Endothelial cell of umbilical vein (primary cell): ENCODE measurements at regions not wholly inside any gene's neighbourhood (a gene's known extent, or its start where the extent isn't known, plus 50 kb on each side); places are given as distances from the start of the nearest gene placed in this dataset.

ENCODE experiments used
- BruUV-seq: library from RNA; stranded (reverse); fragments of 400-500 nt; replicated peaks from 2 replicates; lab custom pipeline; 2021; lab: Mats Ljungman, UMichigan
- CTCF ChIA-PET: fragments of 300-600, 350-600 bp; sonication (Branson Sonifier 250); formaldehyde crosslinking; loops from one replicate; lab custom pipeline; 2021; ENCODE audit warnings: antibody characterized with exemption, inconsistent platforms; lab: Charles Lee
- POLR2A ChIA-PET: fragments of 300-600, 350-600 bp; sonication (Branson Sonifier 250); formaldehyde crosslinking; loops from one replicate; lab custom pipeline; 2021; ENCODE audit warnings: antibody characterized with exemption, inconsistent platforms; lab: Charles Lee
- DNase-seq: peaks from one replicate; pipeline ENCODE4 v3.0.0-alpha.2; 2011; ENCODE audit warnings: low read depth, low spot score
- FAIRE-seq: peaks from 2 replicates; lab custom pipeline; 2011; peaks lifted over from hg19 to GRCh38; lab: Jason Lieb, UNC
- H2AFZ ChIP-seq: 2 replicates; pipeline ENCODE4 v1.6.0; 2012; ENCODE audit warnings: low read depth, low read length, control low read depth, inconsistent platforms
- H3K27ac ChIP-seq: 2 replicates; pipeline ENCODE4 v1.5.1; 2011; ENCODE audit warnings: low read depth, mild to moderate bottlenecking, control low read depth, low read length, moderate library complexity; ENCODE audit not compliant: insufficient read depth
- H3K27me3 ChIP-seq, 2 experiments: 2 replicates each; pipeline versions ENCODE4 v1.6.0 to v1.6.1; 2011; ENCODE audit warnings: low read length in 2 of 2, mixed read lengths in 1 of 2; ENCODE audit not compliant: control insufficient read depth in 2 of 2, insufficient read depth in 2 of 2
- H3K36me3 ChIP-seq, 2 experiments: 2 replicates in 1 of 2; 3 replicates in 1 of 2; pipeline ENCODE4 v1.5.1; 2011; ENCODE audit warnings: low read length in 2 of 2, mild to moderate bottlenecking in 1 of 2, moderate library complexity in 1 of 2; ENCODE audit not compliant: control insufficient read depth in 2 of 2, insufficient read depth in 2 of 2; ENCODE audit errors: extremely low read depth in 1 of 2
- H3K4me1 ChIP-seq: 3 replicates; pipeline ENCODE4 v1.5.1; 2011; ENCODE audit warnings: mild to moderate bottlenecking, low read length; ENCODE audit not compliant: control insufficient read depth, insufficient read depth; ENCODE audit errors: extremely low read depth
- H3K4me2 ChIP-seq: 2 replicates; pipeline ENCODE4 v1.6.1; 2011; ENCODE audit warnings: low read length, control low read depth, mixed read lengths; ENCODE audit not compliant: insufficient read depth
- H3K4me3 ChIP-seq, 3 experiments: fragments of 200-600 bp in 1 of 3; sonication (generic), shearing (Covaris generic) in 1 of 3; replicated peaks in 1 of 3; 2 replicates each; pipeline ENCODE4 v1.5.1; 2011 to 2016; ENCODE audit warnings: control low read depth in 3 of 3, low read length in 3 of 3, mild to moderate bottlenecking in 2 of 3, inconsistent platforms in 1 of 3, low read depth in 1 of 3, moderate library complexity in 1 of 3; ENCODE audit not compliant: insufficient read depth in 1 of 3
- H3K79me2 ChIP-seq: 2 replicates; pipeline ENCODE4 v1.6.0; 2012; ENCODE audit warnings: low read length, inconsistent platforms; ENCODE audit not compliant: control insufficient read depth, insufficient read depth
- H3K9ac ChIP-seq: replicated peaks from 2 replicates; pipeline ENCODE3; 2011; ENCODE audit warnings: low read length, control low read depth; ENCODE audit not compliant: insufficient read depth; ENCODE audit errors: extremely low read depth
- H3K9me1 ChIP-seq: replicated peaks from 3 replicates; pipeline ENCODE4 v1.6.0; 2011; ENCODE audit warnings: mild to moderate bottlenecking, low read length; ENCODE audit not compliant: control insufficient read depth, insufficient read depth; ENCODE audit errors: extremely low read depth
- H3K9me3 ChIP-seq: replicated peaks from 2 replicates; pipeline ENCODE4 v1.5.1; 2012; ENCODE audit warnings: low read length, inconsistent platforms; ENCODE audit not compliant: control insufficient read depth, insufficient read depth
- H4K20me1 ChIP-seq: replicated peaks from 2 replicates; pipeline ENCODE3; 2011; ENCODE audit warnings: mild to moderate bottlenecking, low read length; ENCODE audit not compliant: control insufficient read depth, insufficient read depth; ENCODE audit errors: extremely low read depth
- CTCF ChIP-seq, 2 donors: IDR thresholded peaks; 1 replicate in 1 of 2; 2 replicates in 1 of 2; pipeline ENCODE4 v1.5.1; 2011; ENCODE audit warnings: low read length in 2 of 2, mild to moderate bottlenecking in 2 of 2, moderate library complexity in 2 of 2, control low read depth in 1 of 2, inconsistent platforms in 1 of 2, low read depth in 1 of 2; ENCODE audit not compliant: insufficient read depth in 1 of 2; ENCODE audit errors: extremely low read depth in 1 of 2
- EZH2 ChIP-seq: IDR thresholded peaks from 2 replicates; pipeline ENCODE4 v1.6.1; 2012; ENCODE audit warnings: borderline replicate concordance, low read depth, mild to moderate bottlenecking, moderate library complexity, low read length, inconsistent platforms; ENCODE audit not compliant: severe bottlenecking
- MAX ChIP-seq: IDR thresholded peaks from 2 replicates; pipeline ENCODE4 v1.6.1; 2011; ENCODE audit not compliant: insufficient read depth, insufficient read length
- POLR2A ChIP-seq: IDR thresholded peaks from 2 replicates; pipeline ENCODE4 v1.6.1; 2012; ENCODE audit warnings: low read depth, mild to moderate bottlenecking, control low read depth, low read length
- POLR2AphosphoS5 ChIP-seq: IDR thresholded peaks from 2 replicates; pipeline ENCODE4 v1.6.1; 2012; ENCODE audit warnings: low read depth, mild to moderate bottlenecking, control low read depth, low read length, moderate library complexity; ENCODE audit not compliant: insufficient read depth
- dilution Hi-C: fragments of 300-500 bp; cut with MboI; formaldehyde crosslinking; loops from one replicate; pipeline ENCODE4 v1.15.0; 2019; ENCODE audit warnings: low sequenced_read_pairs; ENCODE audit not compliant: extremely low pct_ligation_motif_present
- intact Hi-C: fragments of 100-400 bp; cut with micrococcal nuclease; formaldehyde crosslinking; loops from one replicate; pipeline ENCODE4 v1.10.0; 2022

- no peaks in the 10 kb centered on the region for H3K36me3 ChIP-seq
- FAIRE-seq, result no peak
- no peak for DNase-seq
- no TSS peak for BruUV-seq
- no peak overlapping the region for H3K4me2 ChIP-seq
- H3K9me3 ChIP-seq, result no peaks in the 10 kb centered on the region
- H3K27ac ChIP-seq, result no peak overlapping the region
- H3K9ac ChIP-seq, result no peak overlapping the region
- intact Hi-C loops, result no loop called here
- H3K79me2 ChIP-seq, result no peaks in the 10 kb centered on the region
- H2AFZ ChIP-seq, result no peak overlapping the region
- no peak overlapping the region for H3K4me3 ChIP-seq
- dilution Hi-C loops, result no loop called here
- no peaks in the 10 kb centered on the region for H3K4me1 ChIP-seq
- CTCF ChIA-PET, result no interaction called here
- TF ChIP-seq POLR2AphosphoS5 (no peak), POLR2A (no peak), MAX (no peak)
- H3K27me3 ChIP-seq, result no peaks in the 10 kb centered on the region
- H4K20me1 ChIP-seq, result no peaks in the 10 kb centered on the region
- no peaks in the 10 kb centered on the region for H3K9me1 ChIP-seq
- POLR2A ChIA-PET, result no interaction called here
Measured at GRCh38 chr6:81084776-81085430, 667.6 kb downstream of the TENT5A start.

DNA sequence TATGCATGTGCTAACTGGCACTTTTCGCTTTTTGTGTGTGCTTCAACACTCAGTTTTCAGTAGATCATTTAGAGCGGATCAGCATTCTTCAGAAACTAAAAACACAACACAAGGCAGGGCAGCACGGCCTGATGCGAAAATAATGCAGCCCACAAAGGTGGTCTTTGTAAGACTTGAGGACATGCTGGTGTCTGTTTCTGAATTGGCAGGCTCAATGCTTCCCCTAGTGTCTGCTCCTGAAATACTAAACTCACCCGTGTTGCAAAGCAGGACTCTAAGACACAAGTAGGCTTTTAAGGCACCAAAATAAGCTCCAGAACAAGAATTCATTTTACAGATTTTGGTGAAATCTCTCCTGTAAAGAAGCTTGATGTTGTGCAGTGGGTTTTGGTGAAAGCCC is 676.5 kb downstream of the TENT5A start:
- Histone ChIP-seq H3K9me1 (no peaks in the 10 kb centered on the region), H3K9me3 (no peaks in the 10 kb centered on the region), H3K4me2 (no peak overlapping the region), H3K27ac (no peak overlapping the region), H3K9ac (no peak overlapping the region), H3K4me3 (no peak overlapping the region), H3K36me3 (no peaks in the 10 kb centered on the region), H3K4me1 (no peaks in the 10 kb centered on the region), H3K27me3 (no peaks in the 10 kb centered on the region), H2AFZ (no peak overlapping the region), H4K20me1 (no peaks in the 10 kb centered on the region), H3K79me2 (no peaks in the 10 kb centered on the region)
- dilution Hi-C loops, result no loop called here
- TF ChIP-seq POLR2A (no peak), MAX (no peak), EZH2 (no peak), CTCF (IDR thresholded peaks at IDR 0.05; ENCODE audit: extremely low read depth in 1 of 2, insufficient read depth in 1 of 2, low read depth in 1 of 2, low read length in 2 of 2) (peak; percentile 27 to 56)
- ChIA-PET POLR2A (no interaction called here), CTCF (interaction anchor here (0.7 to 3.5 kb wide), 7 partner anchors 10 to 862 kb away, joined by 3 to 10 read pairs (median 4); no protein-coding TSS in a partner anchor)
- no TSS peak for BruUV-seq
- FAIRE-seq, result no peak
- DNase-seq, result peak; percentile 32
- intact Hi-C loops, result loop anchor here (10.0 kb wide), 1 partner anchor 471 kb away; no protein-coding TSS in a partner anchor
